HCEC 1CT (cell line): ENCODE measurements at regions not wholly inside any gene's neighbourhood (a gene's known extent, or its start where the extent isn't known, plus 50 kb on each side); places are given as distances from the start of the nearest gene placed in this dataset.
"Not testable (repeated sequence)": the region's sequence is repeated elsewhere in the genome, so short reads cannot be mapped to it uniquely, and the experiment has no call there.

Source experiments
- DNase-seq: peaks from one replicate; pipeline ENCODE4 v3.0.0-alpha.2; 2017

DNA sequence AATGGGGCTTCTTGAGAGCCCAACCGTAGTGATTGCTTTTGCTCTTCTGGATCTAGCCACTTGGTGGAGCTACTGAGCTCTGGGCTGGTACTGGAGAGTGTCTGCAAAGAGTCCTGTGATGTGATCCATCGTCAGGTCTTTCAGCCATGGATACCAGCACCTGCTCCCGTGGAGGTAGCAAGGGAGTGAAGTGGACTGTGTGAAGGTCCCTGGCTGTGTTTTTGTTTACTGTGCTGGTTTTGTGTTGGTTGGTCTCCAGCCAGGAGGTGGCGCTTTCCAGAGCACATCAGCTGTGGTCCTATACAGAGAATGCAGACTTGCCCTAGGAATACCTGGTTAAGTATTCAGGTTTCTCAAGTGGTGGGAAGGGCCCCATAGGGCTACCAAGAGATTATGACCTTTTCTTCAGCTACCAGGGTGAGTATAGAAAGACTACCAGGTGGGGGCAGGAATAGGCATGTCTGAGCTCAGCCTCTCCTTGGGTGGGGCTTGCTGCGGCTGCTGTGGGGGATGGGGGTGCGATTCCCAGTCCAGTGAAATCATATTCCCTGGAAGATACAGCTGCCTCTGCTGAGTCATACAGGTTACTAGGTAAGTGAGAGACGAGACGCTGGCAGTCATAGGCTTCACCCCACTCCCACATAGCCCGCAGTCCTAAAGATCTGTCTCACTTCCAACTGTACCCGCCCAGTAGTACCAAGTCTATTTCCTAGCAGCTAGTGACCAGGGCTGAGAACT lies 733.7 kb downstream of the ZNF385D start:
- no peak for DNase-seq

DNA sequence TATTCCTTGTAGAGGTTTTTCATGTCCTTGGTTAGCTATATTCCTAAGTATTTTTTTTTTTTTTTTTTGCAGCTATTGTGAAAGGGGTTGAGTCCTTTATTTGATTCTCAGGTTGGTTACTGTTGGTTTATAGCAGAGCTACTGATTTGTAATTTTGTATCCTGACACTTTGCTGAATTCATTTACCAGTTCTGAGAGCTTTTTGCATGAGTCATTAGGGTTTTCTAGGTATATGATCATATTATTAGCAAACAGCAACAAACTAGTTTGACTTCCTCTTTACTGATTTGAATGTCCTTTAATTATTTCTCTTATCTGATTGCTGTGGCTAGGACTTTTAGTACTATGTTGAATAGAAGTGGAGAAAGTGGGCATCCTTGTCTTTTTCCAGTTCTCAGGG lies 737.4 kb downstream of the ZNF385D start:
- DNase-seq = no peak

GRCh38 chr3:20999661-21000060 lies 751.3 kb downstream of the ZNF385D start:
- DNase-seq = no peak

DNA sequence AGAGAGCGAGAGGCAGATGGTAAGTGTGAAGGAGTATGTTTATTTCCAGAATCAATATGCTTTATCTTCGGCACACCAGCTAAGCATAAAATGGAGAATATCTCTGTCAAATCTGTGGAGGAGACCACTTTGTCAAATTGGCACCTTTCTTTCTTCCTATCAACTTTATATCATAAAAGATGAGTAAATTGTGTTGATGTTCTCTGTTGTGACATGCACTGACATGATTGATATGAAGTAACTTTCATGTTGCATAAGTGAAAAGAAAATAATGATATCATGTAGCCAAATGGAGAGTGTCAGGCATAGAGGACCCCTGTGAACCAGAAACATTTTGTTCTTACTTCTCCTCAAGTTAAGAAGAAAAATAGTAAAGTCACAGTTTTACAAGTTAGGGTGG lies 753.8 kb downstream of the ZNF385D start:
- no peak for DNase-seq

DNA sequence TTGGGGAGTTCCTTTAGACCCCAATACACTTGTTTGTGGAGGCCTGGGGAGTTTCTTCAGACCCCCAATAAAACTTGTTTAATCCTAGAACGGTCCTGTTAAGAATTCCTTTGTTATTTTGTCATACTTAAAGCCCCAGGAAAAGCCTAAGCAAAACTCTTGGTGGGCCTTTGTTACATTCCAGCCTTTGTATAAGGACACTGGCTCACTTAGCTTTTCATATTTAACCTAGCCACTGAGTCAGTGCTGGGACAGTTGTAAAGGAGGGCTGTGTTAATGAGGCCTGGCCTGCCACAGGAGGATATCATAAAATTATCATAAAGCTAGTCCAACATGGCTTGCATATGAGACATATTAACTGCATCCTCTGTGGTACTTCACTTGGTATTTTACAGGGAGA lies 760.1 kb downstream of the ZNF385D start:
- no peak for DNase-seq

GRCh38 chr3:20989653-20990052 lies 761.4 kb downstream of the ZNF385D start:
- not testable (repeated sequence) for DNase-seq

GRCh38 chr3:20984594-20985205 lies 766.3 kb downstream of the ZNF385D start:
- no peak for DNase-seq

GRCh38 chr3:20975188-20975651 lies 775.8 kb downstream of the ZNF385D start:
- no peak for DNase-seq

- no peak for DNase-seq
These were observed 776.6 kb downstream of the ZNF385D start for GRCh38 chr3:20974396-20974795.

GRCh38 chr3:20970807-20971206 lies 780.2 kb downstream of the ZNF385D start:
- DNase-seq = not testable (repeated sequence)

GRCh38 chr3:20967485-20967884 lies 781.5 kb upstream of the SGO1 start:
- not testable (repeated sequence) for DNase-seq

- DNase-seq = no peak
These were observed 772.2 kb upstream of the SGO1 start for GRCh38 chr3:20958161-20958560.

- no peak for DNase-seq
These were observed 759.9 kb upstream of the SGO1 start for GRCh38 chr3:20945892-20946291.

GRCh38 chr3:20935791-20936190 lies 749.8 kb upstream of the SGO1 start:
- DNase-seq = no peak

GRCh38 chr3:20931834-20932233 lies 745.8 kb upstream of the SGO1 start:
- no peak for DNase-seq

- DNase-seq = no peak
These were observed 744.0 kb upstream of the SGO1 start for GRCh38 chr3:20930034-20930433.

GRCh38 chr3:20924646-20925385 lies 738.8 kb upstream of the SGO1 start:
- no peak for DNase-seq

DNA sequence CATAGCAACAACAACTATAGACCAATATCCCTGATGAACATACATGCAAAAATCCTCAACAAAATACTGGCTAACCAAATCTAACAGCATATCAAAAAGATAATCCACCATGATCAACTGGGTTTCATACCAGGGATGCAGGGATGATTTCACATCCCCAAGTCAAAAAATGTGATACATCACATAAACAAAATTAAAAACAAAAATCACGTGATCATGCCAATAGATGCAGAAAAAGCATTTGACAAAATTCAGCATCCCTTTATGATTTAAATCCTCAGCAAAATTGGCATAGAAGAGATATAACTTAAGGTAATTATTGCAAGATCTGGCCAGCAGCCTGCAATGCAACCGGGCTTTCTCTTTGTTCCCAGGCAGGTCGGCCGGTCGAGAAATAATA lies 735.1 kb upstream of the SGO1 start:
- DNase-seq = not testable (repeated sequence)

DNA sequence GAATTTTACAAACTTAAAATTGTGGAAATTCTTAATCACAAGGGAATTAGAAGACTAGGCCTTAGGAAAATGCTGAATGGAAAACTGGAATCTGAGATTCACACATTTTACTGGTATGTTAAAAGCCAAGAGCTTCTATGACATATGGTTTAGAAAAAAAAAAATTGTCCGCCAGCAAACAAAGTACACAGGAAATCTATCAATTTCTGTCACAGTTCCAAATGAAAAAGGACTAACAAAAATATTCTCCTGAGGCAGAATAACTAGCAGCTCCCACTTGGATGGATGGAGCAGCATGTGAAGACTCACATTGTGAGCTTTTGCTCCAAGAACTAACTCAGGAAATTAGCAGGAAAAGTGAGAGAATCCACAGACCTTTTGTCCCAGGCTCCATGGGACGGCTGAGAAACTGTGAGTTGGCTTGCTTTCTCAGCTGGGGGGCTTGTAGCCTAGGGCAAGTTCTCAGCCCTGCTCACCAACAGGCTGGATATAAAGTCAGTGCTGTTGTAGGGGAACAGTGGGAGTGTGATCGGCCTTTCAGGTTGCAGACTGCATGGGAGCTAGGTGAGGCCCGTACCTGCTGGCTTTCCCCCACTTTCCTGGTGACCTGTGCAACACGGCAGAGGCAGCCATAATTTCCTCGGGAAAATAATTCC lies 731.1 kb upstream of the SGO1 start:
- no peak for DNase-seq

- no peak for DNase-seq
These were observed 728.3 kb upstream of the SGO1 start for GRCh38 chr3:20914310-20914709.

DNA sequence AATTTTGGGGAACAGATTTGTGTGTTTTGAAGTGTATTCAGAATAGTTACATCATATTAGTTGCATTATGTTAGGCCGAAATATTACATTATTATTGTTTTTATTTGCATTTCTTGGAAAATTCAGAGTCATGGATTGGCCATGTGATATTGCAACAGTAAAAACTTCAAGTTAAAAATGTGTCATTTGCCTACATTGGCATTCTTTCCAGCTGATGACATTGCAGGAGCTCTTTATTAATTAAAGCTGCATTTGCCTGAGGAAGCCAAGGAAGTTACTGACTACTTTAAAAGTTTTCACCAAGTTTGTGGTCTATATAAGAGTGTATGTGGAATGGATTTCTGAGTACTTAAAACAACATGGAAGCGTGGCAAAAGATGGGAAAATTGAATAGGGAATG lies 726.4 kb upstream of the SGO1 start:
- no peak for DNase-seq

DNA sequence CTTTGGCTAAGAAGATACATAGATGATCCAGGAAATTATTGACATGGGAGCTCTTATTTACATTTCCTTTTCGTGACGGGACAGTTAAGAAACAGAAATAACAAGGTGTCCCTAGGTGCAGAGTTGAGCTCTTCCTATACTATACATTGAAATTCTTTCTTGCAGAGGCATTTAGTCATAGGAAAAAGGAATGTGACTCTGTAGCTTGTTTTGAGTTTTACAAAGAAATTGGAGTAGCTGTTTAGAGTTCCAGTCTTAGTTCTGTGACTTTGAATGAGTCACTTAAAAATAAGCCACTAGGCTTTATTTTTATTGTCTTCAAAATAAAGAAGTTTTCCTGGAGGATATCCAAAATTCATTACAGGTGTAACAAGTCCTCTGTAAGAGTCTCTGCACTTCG lies 723.5 kb upstream of the SGO1 start:
- no peak for DNase-seq

GRCh38 chr3:20905210-20905805 lies 719.3 kb upstream of the SGO1 start:
- DNase-seq = no peak
